Lower leg skin (tissue), 4 donors: ENCODE measurements at regions not wholly inside any gene's neighbourhood (a gene's known extent, or its start where the extent isn't known, plus 50 kb on each side); places are given as distances from the start of the nearest gene placed in this dataset.

Source experiments
- DNase-seq, 2 donors: peaks; one replicate each; pipeline ENCODE4 v3.0.0-alpha.2; 2019; ENCODE audit warnings: low spot score in 2 of 2
- H3K4me3 ChIP-seq: fragments of 200-600 bp; sonication (generic); 2 replicates; pipeline ENCODE4 v1.5.1; 2017; ENCODE audit warnings: mild to moderate bottlenecking, low read depth; ENCODE audit not compliant: poor library complexity, severe bottlenecking
- CTCF ChIP-seq, 3 donors: fragments of 450-650 bp; IDR thresholded peaks; one replicate each; pipeline ENCODE4 v1.5.1; 2016; ENCODE audit warnings: antibody characterized with exemption in 3 of 3, mild to moderate bottlenecking in 3 of 3, moderate library complexity in 2 of 3
- POLR2A ChIP-seq, 2 donors: fragments of 450-650 bp; IDR thresholded peaks; one replicate each; pipeline ENCODE4 v1.6.1; 2016 to 2017; ENCODE audit warnings: antibody characterized with exemption in 2 of 2, mild to moderate bottlenecking in 1 of 2, moderate library complexity in 1 of 2
- WGBS, 2 donors: methylation state at CpG; one replicate each; pipeline ENCODE4 v1.1.5; 2018; 5-methylcytosine and 5-hydroxymethylcytosine counted together
- intact Hi-C: fragments of 100-400 bp; cut with DNase I; formaldehyde crosslinking; loops from one replicate; pipeline ENCODE4 v1.15.0; 2023; ENCODE audit warnings: low total_unique reads

- TF ChIP-seq POLR2A (IDR thresholded peaks at IDR 0.05): no peak
- no peak for TF ChIP-seq CTCF (IDR thresholded peaks at IDR 0.05)
- H3K4me3 ChIP-seq: no peak overlapping the region
- intact Hi-C loops: no loop called here
- 86 to 93% methylated on average over 2 of the region's 2 CpGs for WGBS, 2 donors
- no peak for DNase-seq
These were observed 1322.0 kb upstream of the CELF4 start for GRCh38 chr18:38887671-38888020.

GRCh38 chr18:38886861-38887670, 1321.5 kb upstream of the CELF4 start:
- TF ChIP-seq CTCF (IDR thresholded peaks at IDR 0.05): no peak
- no peak for TF ChIP-seq POLR2A (IDR thresholded peaks at IDR 0.05)
- intact Hi-C loops: no loop called here
- H3K4me3 ChIP-seq: no peak overlapping the region
- WGBS, 2 donors: 72 to 77% methylated on average over 4 of the region's 4 CpGs
- no peak for DNase-seq

GRCh38 chr18:38886235-38886634, 1320.6 kb upstream of the CELF4 start:
- 84 to 85% methylated on average over 2 of the region's 2 CpGs for WGBS, 2 donors
- intact Hi-C loops: no loop called here
- no peak for TF ChIP-seq POLR2A (IDR thresholded peaks at IDR 0.05)
- no peak for TF ChIP-seq CTCF (IDR thresholded peaks at IDR 0.05)
- no peak for DNase-seq
- H3K4me3 ChIP-seq: no peak overlapping the region

GRCh38 chr18:38884050-38884449, 1318.5 kb upstream of the CELF4 start:
- intact Hi-C loops: no loop called here
- 79 to 84% methylated on average over 2 of the region's 2 CpGs for WGBS, 2 donors

GRCh38 chr18:38883111-38883510, 1317.5 kb upstream of the CELF4 start:
- no peak overlapping the region for H3K4me3 ChIP-seq
- no peak for DNase-seq
- no peak for TF ChIP-seq CTCF (IDR thresholded peaks at IDR 0.05)
- 73 to 77% methylated on average over 4 of the region's 4 CpGs for WGBS, 2 donors
- intact Hi-C loops: no loop called here

More at GRCh38 chr18:38884050-38884449, 1318.5 kb upstream of the CELF4 start:
- TF ChIP-seq CTCF (IDR thresholded peaks at IDR 0.05): no peak
- TF ChIP-seq POLR2A (IDR thresholded peaks at IDR 0.05): no peak
- no peak overlapping the region for H3K4me3 ChIP-seq
- DNase-seq: no peak

- no peak for DNase-seq
- no peak overlapping the region for H3K4me3 ChIP-seq
- TF ChIP-seq POLR2A (IDR thresholded peaks at IDR 0.05) (no peak), CTCF (IDR thresholded peaks at IDR 0.05) (no peak)
- intact Hi-C loops: no loop called here
- WGBS, 2 donors: 64 to 71% methylated on average over 1 of the region's 1 CpG
These were observed 1314.3 kb upstream of the CELF4 start for GRCh38 chr18:38879871-38880270.
